Neural progenitor cell (in vitro differentiated cells): ENCODE measurements at regions not wholly inside any gene's neighbourhood (a gene's known extent, or its start where the extent isn't known, plus 50 kb on each side); places are given as distances from the start of the nearest gene placed in this dataset.

ENCODE experiments used
- DNase-seq: peaks from one replicate; pipeline ENCODE4 v3.0.0-alpha.2; 2016; ENCODE audit warnings: low spot score
- H2AFZ ChIP-seq: fragments of 200-600 bp; sonication (generic); replicated peaks from 2 replicates; pipeline ENCODE4 v1.6.1; 2016; ENCODE audit warnings: antibody characterized with exemption
- H3F3A ChIP-seq: fragments of 200-600 bp; sonication (generic); 2 replicates; pipeline ENCODE4 v1.6.1; 2016; ENCODE audit warnings: antibody characterized with exemption, low read depth
- H3K27ac ChIP-seq: fragments of 200-600 bp; sonication (generic); 2 replicates; pipeline ENCODE4 v1.5.1; 2016; ENCODE audit warnings: mild to moderate bottlenecking
- H3K27me3 ChIP-seq: fragments of 200-600 bp; sonication (generic); 2 replicates; pipeline ENCODE4 v1.6.1; 2016; ENCODE audit warnings: mild to moderate bottlenecking, moderate library complexity
- H3K36me3 ChIP-seq: fragments of 200-600 bp; sonication (generic); 2 replicates; pipeline ENCODE4 v1.5.1; 2016
- H3K4me1 ChIP-seq: fragments of 200-600 bp; sonication (generic); 2 replicates; pipeline ENCODE4 v1.6.1; 2016; ENCODE audit warnings: mixed run types
- H3K4me2 ChIP-seq: fragments of 200-600 bp; sonication (generic); 2 replicates; pipeline ENCODE4 v1.6.1; 2016
- H3K4me3 ChIP-seq: fragments of 200-600 bp; sonication (generic); 2 replicates; pipeline ENCODE4 v1.5.1; 2016
- H3K79me2 ChIP-seq: fragments of 200-600 bp; sonication (generic); 2 replicates; pipeline ENCODE4 v1.6.1; 2016; ENCODE audit warnings: low read depth
- H3K9ac ChIP-seq: fragments of 200-600 bp; sonication (generic); 2 replicates; pipeline ENCODE4 v1.6.1; 2016
- H3K9me3 ChIP-seq: fragments of 200-600 bp; sonication (generic); 2 replicates; pipeline ENCODE4 v1.5.1; 2016; ENCODE audit warnings: low read depth
- H4K20me1 ChIP-seq: fragments of 200-600 bp; sonication (generic); 2 replicates; pipeline ENCODE4 v1.6.1; 2016; ENCODE audit warnings: low read depth
- H3K27ac Mint-ChIP-seq: 3 replicates; pipeline ENCODE4 v1.8.0; 2021; ENCODE audit warnings: mixed read lengths
- H3K27me3 Mint-ChIP-seq: 2 replicates; pipeline ENCODE4 v1.8.0; 2022; ENCODE audit warnings: low read depth, mild to moderate bottlenecking, inconsistent platforms, moderate library complexity, mixed read lengths; ENCODE audit not compliant: insufficient read depth
- H3K36me3 Mint-ChIP-seq: 3 replicates; pipeline ENCODE4 v1.8.0; 2021; ENCODE audit warnings: mixed read lengths
- H3K4me1 Mint-ChIP-seq: 3 replicates; pipeline ENCODE4 v1.8.0; 2021; ENCODE audit warnings: mixed read lengths
- H3K4me3 Mint-ChIP-seq: 3 replicates; pipeline ENCODE4 v1.8.0; 2021; ENCODE audit warnings: mild to moderate bottlenecking, moderate library complexity, mixed read lengths
- H3K9me3 Mint-ChIP-seq: 3 replicates; pipeline ENCODE4 v1.8.0; 2020; ENCODE audit warnings: mixed read lengths
- EZH2 ChIP-seq: fragments of 200-600 bp; sonication (generic); IDR thresholded peaks from 2 replicates; pipeline ENCODE4 v1.6.1; 2017; ENCODE audit warnings: antibody characterized with exemption, mild to moderate bottlenecking, moderate library complexity
- EZH2phosphoT487 ChIP-seq: fragments of 200-600 bp; sonication (generic); IDR thresholded peaks from 2 replicates; pipeline ENCODE4 v1.6.1; 2017; ENCODE audit warnings: antibody characterized with exemption
- TF ChIP-seq, protein P1 (sequence below): fragments of 200-600 bp; sonication (generic); IDR thresholded peaks from 2 replicates; pipeline ENCODE4 v1.5.1; 2017; ENCODE audit warnings: antibody characterized with exemption, mild to moderate bottlenecking

- Histone ChIP-seq H3F3A (no peaks in the 10 kb centered on the region), H3K4me2 (no peak overlapping the region), H3K27me3 (no peaks in the 10 kb centered on the region), H3K36me3 (no peaks in the 10 kb centered on the region), H3K79me2 (no peaks in the 10 kb centered on the region), H3K9me3 (no peaks in the 10 kb centered on the region), H2AFZ (no peak overlapping the region), H3K9ac (no peak overlapping the region), H4K20me1 (no peaks in the 10 kb centered on the region), H3K4me3 (no peak overlapping the region), H3K27ac (no peak overlapping the region), H3K4me1 (peaks cover 8% of the 10 kb centered on the region)
- Mint-ChIP-seq H3K4me3 (no peak overlapping the region), H3K9me3 (no peaks in the 10 kb centered on the region), H3K4me1 (peaks cover 2% of the 10 kb centered on the region), H3K27ac (no peak overlapping the region), H3K36me3 (no peaks in the 10 kb centered on the region), H3K27me3 (no peaks in the 10 kb centered on the region)
- TF ChIP-seq, protein P1, sequence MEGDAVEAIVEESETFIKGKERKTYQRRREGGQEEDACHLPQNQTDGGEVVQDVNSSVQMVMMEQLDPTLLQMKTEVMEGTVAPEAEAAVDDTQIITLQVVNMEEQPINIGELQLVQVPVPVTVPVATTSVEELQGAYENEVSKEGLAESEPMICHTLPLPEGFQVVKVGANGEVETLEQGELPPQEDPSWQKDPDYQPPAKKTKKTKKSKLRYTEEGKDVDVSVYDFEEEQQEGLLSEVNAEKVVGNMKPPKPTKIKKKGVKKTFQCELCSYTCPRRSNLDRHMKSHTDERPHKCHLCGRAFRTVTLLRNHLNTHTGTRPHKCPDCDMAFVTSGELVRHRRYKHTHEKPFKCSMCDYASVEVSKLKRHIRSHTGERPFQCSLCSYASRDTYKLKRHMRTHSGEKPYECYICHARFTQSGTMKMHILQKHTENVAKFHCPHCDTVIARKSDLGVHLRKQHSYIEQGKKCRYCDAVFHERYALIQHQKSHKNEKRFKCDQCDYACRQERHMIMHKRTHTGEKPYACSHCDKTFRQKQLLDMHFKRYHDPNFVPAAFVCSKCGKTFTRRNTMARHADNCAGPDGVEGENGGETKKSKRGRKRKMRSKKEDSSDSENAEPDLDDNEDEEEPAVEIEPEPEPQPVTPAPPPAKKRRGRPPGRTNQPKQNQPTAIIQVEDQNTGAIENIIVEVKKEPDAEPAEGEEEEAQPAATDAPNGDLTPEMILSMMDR, result no peak
- no peak for TF ChIP-seq EZH2
- no peak for TF ChIP-seq EZH2phosphoT487
- DNase-seq, result no peak
Measured at GRCh38 chr6:47405273-47405672, 72.3 kb upstream of the CD2AP start.

DNA sequence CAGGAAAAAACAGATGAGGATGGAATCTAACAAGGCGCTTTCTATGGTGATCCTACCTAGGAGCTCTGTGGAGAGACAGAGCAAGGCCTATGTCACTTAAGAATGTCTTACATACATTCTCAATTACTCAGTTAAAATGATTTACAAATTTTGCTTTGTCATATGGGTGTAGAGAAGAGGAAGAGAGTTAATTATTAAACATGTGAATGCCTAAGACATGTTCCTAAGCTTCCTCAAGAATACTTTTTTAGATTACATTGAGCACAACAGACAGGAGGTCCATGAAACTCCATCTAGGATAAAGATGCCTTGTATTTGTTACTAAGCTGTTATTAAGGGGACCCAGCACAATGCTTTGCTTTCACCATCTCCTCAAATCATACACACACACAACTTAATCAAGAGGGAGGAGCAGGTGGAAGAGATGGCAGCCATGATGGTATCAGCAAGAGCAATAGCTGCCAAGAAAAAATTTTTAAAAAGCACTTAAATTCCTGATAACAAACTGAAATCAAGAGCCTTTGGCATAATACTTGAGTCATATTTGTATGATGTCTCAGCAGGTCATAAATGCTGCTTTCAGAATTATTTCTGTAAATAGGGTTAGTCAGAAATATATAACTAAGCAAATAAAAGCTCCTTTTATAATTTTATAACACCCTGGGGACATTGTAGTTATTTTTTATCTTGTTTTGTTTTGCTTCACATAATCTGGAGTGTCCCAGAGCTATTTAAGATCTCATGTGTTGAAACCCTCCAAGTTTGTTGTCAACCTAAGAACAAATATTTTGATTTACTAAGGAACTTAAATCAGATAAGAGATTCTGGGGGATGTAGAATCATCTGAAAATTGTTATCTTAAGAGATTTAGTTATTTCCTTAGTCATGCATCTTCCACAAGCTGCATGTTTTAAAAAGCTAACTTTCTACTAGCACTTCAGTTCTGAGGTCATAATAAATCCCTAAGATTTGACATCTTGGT is 70.0 kb upstream of the CD2AP start:
- Mint-ChIP-seq H3K4me3 (no peak overlapping the region), H3K27ac (no peak overlapping the region), H3K27me3 (no peaks in the 10 kb centered on the region), H3K36me3 (no peaks in the 10 kb centered on the region), H3K4me1 (no peaks in the 10 kb centered on the region), H3K9me3 (no peaks in the 10 kb centered on the region)
- Histone ChIP-seq H3F3A (no peaks in the 10 kb centered on the region), H3K9ac (no peak overlapping the region), H3K36me3 (no peaks in the 10 kb centered on the region), H3K9me3 (no peaks in the 10 kb centered on the region), H3K27me3 (no peaks in the 10 kb centered on the region), H3K27ac (no peak overlapping the region), H3K4me3 (no peak overlapping the region), H4K20me1 (no peaks in the 10 kb centered on the region), H3K4me2 (no peak overlapping the region), H3K4me1 (no peaks in the 10 kb centered on the region), H3K79me2 (no peaks in the 10 kb centered on the region), H2AFZ (no peak overlapping the region)
- DNase-seq, result no peak
- TF ChIP-seq, protein P1, result no peak
- TF ChIP-seq EZH2phosphoT487 (no peak), EZH2 (no peak)

GRCh38 chr6:47413752-47414422 is 63.7 kb upstream of the CD2AP start:
- Histone ChIP-seq H3K36me3 (no peaks in the 10 kb centered on the region), H3K4me3 (no peak overlapping the region), H3K9me3 (no peaks in the 10 kb centered on the region), H3K4me1 (no peaks in the 10 kb centered on the region), H3F3A (no peaks in the 10 kb centered on the region), H3K9ac (no peak overlapping the region), H2AFZ (peak overlapping the region; percentile 15), H3K27ac (no peak overlapping the region), H3K27me3 (no peaks in the 10 kb centered on the region), H3K79me2 (no peaks in the 10 kb centered on the region), H3K4me2 (no peak overlapping the region), H4K20me1 (no peaks in the 10 kb centered on the region)
- peak; percentile 53 for DNase-seq
- TF ChIP-seq EZH2 (no peak), EZH2phosphoT487 (no peak)
- TF ChIP-seq, protein P1, result peak; percentile 85
- no peaks in the 10 kb centered on the region for H3K36me3 Mint-ChIP-seq
- no peak overlapping the region for H3K27ac Mint-ChIP-seq
- no peaks in the 10 kb centered on the region for H3K9me3 Mint-ChIP-seq
- H3K4me1 Mint-ChIP-seq, result peaks cover 2% of the 10 kb centered on the region
- peaks cover 2% of the 10 kb centered on the region for H3K27me3 Mint-ChIP-seq
- no peak overlapping the region for H3K4me3 Mint-ChIP-seq
